Fibroblast of gingiva (primary cell): ENCODE measurements at regions not wholly inside any gene's neighbourhood (a gene's known extent, or its start where the extent isn't known, plus 50 kb on each side); places are given as distances from the start of the nearest gene placed in this dataset.
"Not testable (repeated sequence)": the region's sequence is repeated elsewhere in the genome, so short reads cannot be mapped to it uniquely, and the experiment has no call there.

Source experiments
- DNase-seq: peaks from one replicate; pipeline ENCODE4 v3.0.0-alpha.2; 2011; ENCODE audit warnings: low read depth

DNA sequence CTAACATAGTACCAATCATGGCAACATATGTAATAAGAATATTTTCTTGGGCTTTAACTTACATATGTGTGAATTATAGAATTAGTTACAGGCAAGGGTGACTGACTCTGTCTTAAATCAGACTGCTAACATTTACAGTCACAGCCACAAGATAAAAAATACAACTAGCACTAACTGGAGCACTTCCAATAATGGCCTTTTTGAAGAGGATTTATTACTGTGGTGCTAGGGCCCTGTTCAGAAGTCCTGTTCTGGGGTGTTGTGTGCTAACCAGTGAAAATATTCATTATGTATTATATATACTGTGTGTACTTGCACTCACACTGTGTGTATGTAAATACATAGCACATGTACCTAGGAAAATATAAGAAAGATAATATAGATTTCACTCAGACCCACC is 1611.2 kb downstream of the PCDH18 start:
- no peak for DNase-seq

GRCh38 chr4:135917011-135917410 is 1615.3 kb downstream of the PCDH18 start:
- DNase-seq, result peak; percentile 54

- DNase-seq, result no peak
Observed at GRCh38 chr4:135900956-135901355, 1631.3 kb downstream of the PCDH18 start.

- not testable (repeated sequence) for DNase-seq
Observed at GRCh38 chr4:135864304-135864703, 1662.7 kb upstream of the PABPC4L start.

- DNase-seq, result no peak
Observed at GRCh38 chr4:135840781-135841180, 1639.2 kb upstream of the PABPC4L start.

DNA sequence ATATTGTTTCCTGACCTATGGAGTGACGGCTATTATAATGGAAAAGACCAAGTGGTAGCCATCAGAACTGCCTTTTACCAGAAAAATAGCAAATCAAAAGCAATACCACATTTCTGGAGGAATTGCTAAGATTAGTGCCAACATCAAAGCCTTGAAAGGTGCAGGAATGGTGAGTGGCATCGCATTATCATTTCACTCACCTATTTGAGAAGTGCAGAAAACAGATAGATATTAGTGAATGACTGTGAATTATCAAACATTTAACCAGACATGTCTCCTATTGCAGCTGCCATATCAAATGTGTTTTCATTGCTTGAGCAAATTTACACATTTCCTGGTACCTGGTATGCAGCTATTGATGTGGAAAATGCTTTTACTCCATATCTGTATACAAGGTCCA is 1638.1 kb upstream of the PABPC4L start:
- DNase-seq, result no peak

DNA sequence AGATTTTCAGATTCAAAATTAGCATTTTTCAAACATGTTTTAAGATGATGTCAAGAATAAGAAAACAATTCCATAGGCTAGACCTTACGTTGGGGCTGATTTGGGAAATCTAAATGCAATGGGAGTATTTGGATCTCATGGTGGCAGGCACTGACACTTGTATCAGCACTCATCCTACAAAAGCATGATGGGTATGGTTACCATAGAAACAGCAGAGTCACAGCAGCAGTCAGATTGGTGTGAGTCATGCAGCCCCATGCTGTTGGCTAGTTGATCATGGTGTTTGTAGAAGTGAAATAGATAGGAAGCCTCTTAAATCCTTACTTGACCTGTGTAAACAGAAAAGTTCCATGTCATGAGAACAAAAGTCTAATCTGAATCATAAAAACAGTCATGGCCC is 1637.3 kb upstream of the PABPC4L start:
- DNase-seq, result peak; percentile 14

DNA sequence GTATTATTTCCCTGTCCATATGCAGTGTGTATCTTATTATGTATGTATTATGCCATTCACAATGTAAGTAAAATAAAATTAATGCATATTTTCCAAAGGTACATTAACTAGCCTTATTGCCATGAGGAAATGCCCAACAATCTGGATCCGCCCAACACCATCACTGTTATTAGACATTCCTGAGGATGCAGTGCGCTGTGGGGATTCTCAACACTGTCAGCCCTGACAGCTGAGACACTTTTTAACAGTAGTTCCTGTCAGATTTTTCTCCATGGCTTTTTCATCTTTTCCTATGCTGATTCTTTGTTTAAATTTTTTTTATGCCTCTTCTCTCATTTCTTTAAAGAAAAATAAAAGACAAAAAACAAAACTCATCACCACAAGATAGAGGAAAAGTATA is 1632.9 kb upstream of the PABPC4L start:
- no peak for DNase-seq

DNA sequence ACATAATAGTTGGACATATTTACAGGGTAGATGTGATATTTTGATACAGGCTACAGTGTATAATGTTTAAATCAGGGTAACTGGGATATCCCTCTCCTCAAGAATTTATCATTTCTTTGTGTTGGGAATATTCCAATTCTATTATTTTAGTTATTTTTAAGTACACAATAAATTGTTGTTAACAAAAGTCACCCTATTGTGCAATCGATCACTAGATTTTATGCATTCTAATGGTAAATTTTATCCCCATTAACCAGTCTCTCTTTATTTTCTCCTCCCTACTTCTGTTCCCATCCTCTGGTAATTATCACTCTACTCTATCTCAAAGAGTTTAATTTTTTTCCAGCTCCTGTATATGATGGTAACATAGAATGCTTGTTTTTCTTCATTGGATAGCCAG is 1631.9 kb upstream of the PABPC4L start:
- DNase-seq, result no peak

DNA sequence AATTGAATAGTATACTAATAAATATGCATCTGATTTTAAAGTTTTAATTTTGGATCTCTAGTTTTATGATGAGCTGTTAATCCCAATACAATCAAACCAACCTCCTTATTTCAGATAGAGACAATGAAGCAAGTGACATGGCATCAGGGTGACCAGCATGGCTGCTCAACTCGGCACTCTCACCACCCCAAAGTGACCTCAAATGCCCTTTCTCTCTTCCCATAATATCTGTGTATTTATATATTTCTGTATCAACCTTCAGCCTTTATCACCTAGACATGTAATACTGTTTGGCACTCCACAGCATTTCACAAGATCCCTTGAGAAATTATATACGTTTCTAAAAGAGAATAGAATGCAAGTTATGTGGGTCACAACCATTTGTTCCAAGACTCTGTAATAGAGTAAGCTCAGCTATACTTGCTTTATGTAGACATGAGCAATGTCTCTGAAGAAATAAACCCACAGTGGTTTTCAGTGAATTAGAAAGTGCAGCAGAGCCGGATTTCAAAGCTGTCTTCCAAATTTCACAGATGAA is 1623.2 kb upstream of the PABPC4L start:
- no peak for DNase-seq

GRCh38 chr4:135804785-135805184 is 1603.2 kb upstream of the PABPC4L start:
- no peak for DNase-seq

GRCh38 chr4:135777361-135777760 is 1575.8 kb upstream of the PABPC4L start:
- DNase-seq, result no peak

GRCh38 chr4:135775909-135776308 is 1574.3 kb upstream of the PABPC4L start:
- DNase-seq, result no peak

DNA sequence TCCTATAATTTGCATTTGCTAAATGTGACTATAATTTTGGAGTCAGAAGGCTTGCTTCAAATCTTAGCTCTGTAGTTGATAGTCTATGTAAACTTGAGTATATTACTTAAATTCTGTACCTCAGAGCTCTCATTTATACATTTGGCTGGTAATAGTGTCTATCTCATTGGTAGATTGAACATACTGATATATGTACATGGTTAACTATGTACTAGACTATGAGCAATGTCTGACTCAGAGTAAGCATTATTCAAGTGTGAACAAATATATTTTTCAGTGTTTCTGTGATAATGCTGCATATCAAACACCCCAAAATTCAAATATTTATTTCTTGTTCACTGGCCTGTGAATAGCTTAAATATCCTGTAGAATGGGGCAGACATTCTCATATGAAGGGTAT is 1568.9 kb upstream of the PABPC4L start:
- DNase-seq, result no peak

GRCh38 chr4:135744928-135745327 is 1543.3 kb upstream of the PABPC4L start:
- DNase-seq, result no peak

GRCh38 chr4:135741583-135741982 is 1540.0 kb upstream of the PABPC4L start:
- DNase-seq, result no peak

DNA sequence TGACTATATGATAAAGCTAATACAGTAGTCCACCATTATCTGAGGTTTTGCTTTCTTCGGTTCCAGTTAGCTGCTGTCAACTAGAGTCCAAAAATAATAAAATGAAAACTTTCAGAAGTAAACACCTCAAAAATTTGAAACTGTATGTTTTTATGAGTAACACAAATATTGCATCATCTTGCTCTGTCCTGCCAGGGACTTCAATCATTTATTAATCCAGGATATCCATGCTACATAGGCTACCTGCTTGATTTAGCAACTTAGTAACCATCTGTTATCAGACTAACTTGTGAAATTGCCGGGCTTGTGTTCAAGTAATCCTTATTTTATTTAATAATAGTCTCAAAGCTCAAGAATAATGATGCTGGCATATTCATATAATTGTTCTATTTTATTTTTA is 1537.8 kb upstream of the PABPC4L start:
- DNase-seq, result no peak

GRCh38 chr4:135735512-135735911 is 1533.9 kb upstream of the PABPC4L start:
- DNase-seq, result no peak

GRCh38 chr4:135732448-135732847 is 1530.9 kb upstream of the PABPC4L start:
- DNase-seq, result no peak

DNA sequence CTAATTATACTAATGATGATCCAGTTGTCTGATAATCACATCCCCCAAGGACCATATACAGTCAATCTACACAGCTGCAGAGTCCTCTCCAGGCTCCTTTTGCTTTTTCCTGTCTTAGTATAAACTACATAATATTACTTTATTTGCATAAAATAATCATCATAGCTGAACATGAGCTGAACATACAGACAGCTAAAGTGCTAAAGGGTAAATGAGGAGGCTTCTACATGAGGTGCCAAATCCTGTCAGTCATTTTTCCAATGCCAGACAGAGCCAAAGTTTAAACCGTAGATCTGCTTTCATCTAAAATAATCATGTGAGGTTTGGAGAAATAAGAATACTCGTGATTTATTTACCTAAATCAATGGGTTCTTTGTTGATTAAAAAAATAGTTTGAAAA is 1530.1 kb upstream of the PABPC4L start:
- DNase-seq, result no peak

DNA sequence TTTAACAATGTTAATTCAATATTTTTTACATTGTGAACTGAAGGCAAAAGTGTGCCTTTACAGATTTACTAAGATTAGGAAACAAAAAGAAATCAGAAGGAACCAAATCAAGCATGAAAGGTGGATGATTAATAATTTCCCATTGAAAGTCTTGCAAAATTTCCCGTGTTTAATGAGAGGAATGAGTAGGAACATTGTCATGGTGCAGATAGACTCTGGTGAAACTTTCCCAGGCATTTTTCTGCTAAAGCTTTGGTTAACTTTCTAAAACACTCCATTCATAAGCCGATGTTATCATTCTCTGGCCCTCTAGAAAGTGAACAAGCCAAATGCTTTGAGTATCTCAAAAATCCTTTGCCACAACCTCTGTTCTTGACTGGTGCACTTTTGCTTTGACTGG is 1522.8 kb upstream of the PABPC4L start:
- DNase-seq, result no peak

DNA sequence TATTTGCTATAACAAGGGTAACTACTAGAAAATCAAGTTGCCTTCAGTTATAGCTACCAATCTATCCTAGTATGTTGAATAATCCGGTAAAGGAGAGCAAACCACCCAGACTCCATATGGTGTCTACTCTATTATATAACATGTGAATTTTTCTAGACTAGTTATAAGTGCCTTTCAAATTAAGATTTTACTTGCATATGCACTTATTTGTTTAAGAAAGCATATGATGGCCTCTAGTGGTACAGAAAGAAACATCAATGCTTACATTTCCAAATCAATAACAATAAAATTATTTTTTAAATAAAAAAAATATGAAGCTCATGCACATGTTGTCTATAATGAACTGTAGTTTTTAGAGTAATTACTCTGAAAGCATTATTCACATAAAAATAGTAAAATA is 1516.4 kb upstream of the PABPC4L start:
- DNase-seq, result no peak

DNA sequence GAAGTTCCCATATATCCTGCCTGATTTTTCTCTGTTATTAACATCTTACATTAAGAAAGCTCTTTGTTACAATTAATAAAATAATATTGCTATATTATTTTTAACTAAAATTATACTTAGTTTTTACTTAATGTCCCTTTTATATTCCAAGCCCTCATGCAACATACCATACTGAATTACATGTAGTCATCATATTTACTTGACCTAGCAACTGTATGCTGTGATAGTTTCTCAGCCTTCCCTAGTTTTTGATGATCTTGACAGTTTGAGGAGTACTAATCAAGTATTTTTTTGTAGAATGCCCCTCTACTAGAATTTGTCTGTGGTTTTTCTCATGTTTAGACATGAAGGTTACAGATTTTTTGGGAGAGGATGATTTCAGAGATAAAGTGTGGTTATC is 1503.8 kb upstream of the PABPC4L start:
- no peak for DNase-seq

- DNase-seq, result no peak
Observed at GRCh38 chr4:135694066-135694465, 1492.5 kb upstream of the PABPC4L start.

GRCh38 chr4:135684001-135684400 is 1482.4 kb upstream of the PABPC4L start:
- DNase-seq, result no peak
